Gastroesophageal sphincter (tissue), 3 donors: ENCODE measurements at regions not wholly inside any gene's neighbourhood (a gene's known extent, or its start where the extent isn't known, plus 50 kb on each side); places are given as distances from the start of the nearest gene placed in this dataset.

Source experiments
- POLR2A ChIP-seq, 2 donors: fragments of 450-650 bp; IDR thresholded peaks; one replicate each; pipeline ENCODE4 v1.6.1; 2017; ENCODE audit warnings: antibody characterized with exemption in 2 of 2, mild to moderate bottlenecking in 2 of 2, moderate library complexity in 1 of 2
- TF ChIP-seq, protein P1 (sequence below), 4 experiments: fragments of 200-600 bp in 2 of 4; fragments of 450-650 bp in 2 of 4; sonication (generic) in 1 of 4; IDR thresholded peaks; one replicate each; pipeline ENCODE4 v1.5.1; 2017 to 2019; ENCODE audit warnings: antibody characterized with exemption in 4 of 4, mild to moderate bottlenecking in 2 of 4, moderate library complexity in 2 of 4

DNA sequence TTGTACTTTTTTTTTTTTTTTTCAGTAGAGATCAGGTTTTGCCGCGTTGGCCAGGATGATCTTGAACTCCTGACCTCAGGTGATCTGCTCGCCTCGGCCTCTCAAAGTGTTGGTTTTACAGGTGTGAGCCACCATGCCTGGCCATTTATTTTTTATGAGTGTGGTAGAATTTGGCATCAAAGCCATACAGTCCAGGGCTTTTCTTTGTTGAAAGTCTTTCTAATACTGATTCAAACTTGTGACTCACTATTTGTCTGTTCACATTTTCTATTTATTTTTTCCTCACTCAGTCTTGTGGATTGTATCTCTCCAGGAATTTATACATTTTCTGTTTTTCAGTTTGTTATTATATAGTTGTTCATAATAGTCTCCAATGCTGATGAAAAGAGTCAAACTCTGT, 66.5 kb upstream of the SPIN4 start:
- TF ChIP-seq, protein P1, sequence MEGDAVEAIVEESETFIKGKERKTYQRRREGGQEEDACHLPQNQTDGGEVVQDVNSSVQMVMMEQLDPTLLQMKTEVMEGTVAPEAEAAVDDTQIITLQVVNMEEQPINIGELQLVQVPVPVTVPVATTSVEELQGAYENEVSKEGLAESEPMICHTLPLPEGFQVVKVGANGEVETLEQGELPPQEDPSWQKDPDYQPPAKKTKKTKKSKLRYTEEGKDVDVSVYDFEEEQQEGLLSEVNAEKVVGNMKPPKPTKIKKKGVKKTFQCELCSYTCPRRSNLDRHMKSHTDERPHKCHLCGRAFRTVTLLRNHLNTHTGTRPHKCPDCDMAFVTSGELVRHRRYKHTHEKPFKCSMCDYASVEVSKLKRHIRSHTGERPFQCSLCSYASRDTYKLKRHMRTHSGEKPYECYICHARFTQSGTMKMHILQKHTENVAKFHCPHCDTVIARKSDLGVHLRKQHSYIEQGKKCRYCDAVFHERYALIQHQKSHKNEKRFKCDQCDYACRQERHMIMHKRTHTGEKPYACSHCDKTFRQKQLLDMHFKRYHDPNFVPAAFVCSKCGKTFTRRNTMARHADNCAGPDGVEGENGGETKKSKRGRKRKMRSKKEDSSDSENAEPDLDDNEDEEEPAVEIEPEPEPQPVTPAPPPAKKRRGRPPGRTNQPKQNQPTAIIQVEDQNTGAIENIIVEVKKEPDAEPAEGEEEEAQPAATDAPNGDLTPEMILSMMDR (IDR thresholded peaks at IDR 0.05), result no peak
- TF ChIP-seq POLR2A (IDR thresholded peaks at IDR 0.05), result no peak
